Ascending aorta (tissue), 2 donors: ENCODE measurements at regions not wholly inside any gene's neighbourhood (a gene's known extent, or its start where the extent isn't known, plus 50 kb on each side); places are given as distances from the start of the nearest gene placed in this dataset.

Experiments used
- DNase-seq, 2 donors: peaks; one replicate each; pipeline ENCODE4 v3.0.0-alpha.2; 2019; ENCODE audit warnings: low spot score in 2 of 2
- H3K27ac ChIP-seq, 2 donors: fragments of 200-600 bp; sonication (generic); one replicate each; pipeline ENCODE4 v1.5.1; 2016 to 2017; ENCODE audit warnings: mild to moderate bottlenecking in 1 of 2
- H3K27me3 ChIP-seq: fragments of 200-600 bp; sonication (generic); one replicate; pipeline ENCODE4 v1.5.1; 2017
- H3K36me3 ChIP-seq, 2 donors: fragments of 200-600 bp; sonication (generic); one replicate each; pipeline ENCODE4 v1.5.1; 2016
- H3K4me1 ChIP-seq, 2 donors: fragments of 200-600 bp; sonication (generic); one replicate each; pipeline ENCODE4 v1.5.1; 2016 to 2017; ENCODE audit warnings: mild to moderate bottlenecking in 1 of 2
- H3K4me3 ChIP-seq, 2 donors: fragments of 200-600 bp; sonication (generic); one replicate each; pipeline ENCODE4 v1.5.1; 2016 to 2017; ENCODE audit warnings: mild to moderate bottlenecking in 1 of 2
- H3K9me3 ChIP-seq, 2 donors: fragments of 200-600 bp; sonication (generic); one replicate each; pipeline ENCODE4 v1.5.1; 2016
- CTCF ChIP-seq, 3 experiments: fragments of 200-600 bp in 2 of 3; fragments of 450-650 bp in 1 of 3; sonication (generic) in 2 of 3; IDR thresholded peaks; one replicate each; pipeline ENCODE4 v1.5.1; 2016 to 2019; ENCODE audit warnings: antibody characterized with exemption in 3 of 3, mild to moderate bottlenecking in 1 of 3, moderate library complexity in 1 of 3
- intact Hi-C: fragments of 100-400 bp; cut with DNase I; formaldehyde crosslinking; loops from one replicate; pipeline ENCODE4 v1.15.1; 2023

DNA sequence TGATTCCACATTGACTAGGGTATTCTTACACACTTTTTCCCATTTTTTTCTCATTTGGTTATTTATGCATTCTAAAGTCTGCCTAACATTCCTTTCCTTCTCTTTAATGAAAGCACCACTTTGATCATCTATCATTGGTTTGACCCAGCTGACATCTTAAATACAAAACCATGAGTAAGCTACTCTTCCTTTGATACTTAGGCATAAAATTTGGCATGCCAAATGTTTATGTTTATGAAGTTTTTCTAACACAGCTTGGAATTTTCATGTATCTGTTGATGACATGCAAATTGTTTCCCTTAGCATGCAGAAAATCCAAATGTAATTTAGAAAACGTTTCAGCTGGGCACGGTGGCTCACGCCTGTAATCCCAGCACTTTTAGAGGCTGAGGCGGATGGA is 534.9 kb downstream of the QKI start:
- intact Hi-C loops: no loop called here
- no peaks in the 10 kb centered on the region for H3K4me1 ChIP-seq
- DNase-seq: no peak
- no peak for TF ChIP-seq CTCF (IDR thresholded peaks at IDR 0.05)
- no peak overlapping the region for H3K4me3 ChIP-seq
- H3K36me3 ChIP-seq: no peaks in the 10 kb centered on the region
- H3K27ac ChIP-seq: no peak overlapping the region
- no peaks in the 10 kb centered on the region for H3K9me3 ChIP-seq
- H3K27me3 ChIP-seq: no peaks in the 10 kb centered on the region

DNA sequence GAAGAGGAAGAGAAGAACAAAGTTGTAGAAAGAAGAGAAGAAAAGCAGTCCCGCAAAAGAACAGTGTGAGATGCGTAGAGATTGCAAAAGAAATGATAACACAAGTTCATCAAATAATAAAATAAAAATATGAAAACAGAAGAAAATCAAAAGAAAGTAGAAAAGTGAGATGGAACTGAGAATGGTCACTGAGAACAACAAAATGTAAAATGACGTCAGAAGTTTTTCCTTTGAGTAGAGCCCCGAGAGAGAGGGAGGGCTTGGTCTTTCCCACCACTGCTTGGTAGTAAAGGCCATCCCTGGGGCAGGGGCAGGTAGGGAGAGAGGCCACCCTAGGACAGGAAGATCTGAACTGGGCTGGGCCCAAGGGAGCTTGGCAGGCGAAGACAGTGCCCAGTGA is 533.7 kb downstream of the QKI start:
- Histone ChIP-seq H3K4me3 (no peak overlapping the region), H3K9me3 (no peaks in the 10 kb centered on the region), H3K27me3 (no peaks in the 10 kb centered on the region), H3K36me3 (no peaks in the 10 kb centered on the region), H3K4me1 (no peaks in the 10 kb centered on the region), H3K27ac (no peak overlapping the region)
- intact Hi-C loops: no loop called here
- no peak for DNase-seq
- TF ChIP-seq CTCF (IDR thresholded peaks at IDR 0.05): no peak

DNA sequence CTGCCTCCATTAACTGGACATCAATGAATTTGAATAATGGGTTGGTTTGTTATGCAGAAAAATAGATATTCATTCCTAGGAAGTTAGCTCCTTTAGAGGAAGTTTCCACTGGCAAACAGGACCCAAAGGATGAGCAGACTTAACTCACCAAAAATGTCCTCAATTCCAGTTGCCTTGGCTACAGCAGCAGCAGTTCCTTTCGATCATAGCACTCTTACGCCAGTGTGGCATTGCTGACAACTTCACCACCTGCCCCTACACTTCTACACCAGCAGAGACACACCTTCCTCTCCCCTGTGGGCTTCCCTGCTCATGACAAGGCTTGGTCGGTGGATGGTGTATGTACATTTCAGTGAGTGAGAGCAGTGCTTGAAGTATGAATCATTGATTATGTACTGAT is 532.8 kb downstream of the QKI start:
- intact Hi-C loops: no loop called here
- Histone ChIP-seq H3K27me3 (no peaks in the 10 kb centered on the region), H3K4me3 (no peak overlapping the region), H3K36me3 (no peaks in the 10 kb centered on the region), H3K9me3 (no peaks in the 10 kb centered on the region), H3K27ac (no peak overlapping the region), H3K4me1 (no peaks in the 10 kb centered on the region)
- DNase-seq: no peak
- no peak for TF ChIP-seq CTCF (IDR thresholded peaks at IDR 0.05)

DNA sequence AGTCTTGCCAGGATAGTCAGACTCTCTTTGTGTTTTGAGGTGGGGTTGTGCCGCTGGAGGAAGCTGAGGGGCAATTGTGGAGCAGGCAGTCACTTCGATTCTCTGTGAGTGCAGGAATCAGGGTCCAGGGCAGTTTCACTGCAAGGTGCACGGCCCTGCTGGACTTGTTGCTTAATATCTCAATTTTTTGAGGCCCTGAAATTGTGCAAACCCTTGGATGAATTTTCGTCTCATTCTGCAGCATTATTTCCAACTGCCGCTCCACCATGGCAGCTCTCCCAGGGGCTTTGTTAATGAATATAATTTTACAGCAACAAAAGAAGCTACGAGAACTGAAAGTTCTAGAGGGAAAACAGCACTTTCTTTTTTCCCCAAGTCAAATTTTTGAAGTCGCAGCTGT is 531.9 kb downstream of the QKI start:
- intact Hi-C loops: no loop called here
- DNase-seq: no peak
- H3K27ac ChIP-seq: no peak overlapping the region
- H3K4me1 ChIP-seq: no peaks in the 10 kb centered on the region
- no peaks in the 10 kb centered on the region for H3K36me3 ChIP-seq
- no peaks in the 10 kb centered on the region for H3K27me3 ChIP-seq
- no peaks in the 10 kb centered on the region for H3K9me3 ChIP-seq
- H3K4me3 ChIP-seq: no peak overlapping the region
- TF ChIP-seq CTCF (IDR thresholded peaks at IDR 0.05): no peak

DNA sequence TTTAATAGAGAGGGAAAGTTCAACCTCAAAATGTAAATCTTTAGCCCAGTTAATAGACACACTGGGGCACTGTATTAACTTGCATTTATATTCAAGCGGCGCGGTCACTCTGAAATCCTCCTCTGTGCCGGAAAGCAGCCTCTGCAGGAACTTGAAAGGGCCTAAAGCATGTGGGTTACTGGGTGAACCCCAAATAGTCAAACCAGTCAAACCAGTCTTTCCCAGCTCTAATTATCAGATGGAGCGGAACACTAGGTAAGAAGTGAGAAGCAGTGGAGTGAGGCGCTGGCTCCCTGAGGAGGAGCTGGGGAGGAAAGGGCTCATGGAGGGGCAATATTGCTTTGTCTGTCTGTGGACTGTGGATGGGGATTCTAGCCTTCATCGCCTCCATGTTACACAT is 531.3 kb downstream of the QKI start:
- no peaks in the 10 kb centered on the region for H3K4me1 ChIP-seq
- H3K4me3 ChIP-seq: no peak overlapping the region
- TF ChIP-seq CTCF (IDR thresholded peaks at IDR 0.05): no peak
- intact Hi-C loops: no loop called here
- DNase-seq: no peak
- no peak overlapping the region for H3K27ac ChIP-seq
- H3K27me3 ChIP-seq: no peaks in the 10 kb centered on the region
- H3K36me3 ChIP-seq: no peaks in the 10 kb centered on the region
- no peaks in the 10 kb centered on the region for H3K9me3 ChIP-seq

DNA sequence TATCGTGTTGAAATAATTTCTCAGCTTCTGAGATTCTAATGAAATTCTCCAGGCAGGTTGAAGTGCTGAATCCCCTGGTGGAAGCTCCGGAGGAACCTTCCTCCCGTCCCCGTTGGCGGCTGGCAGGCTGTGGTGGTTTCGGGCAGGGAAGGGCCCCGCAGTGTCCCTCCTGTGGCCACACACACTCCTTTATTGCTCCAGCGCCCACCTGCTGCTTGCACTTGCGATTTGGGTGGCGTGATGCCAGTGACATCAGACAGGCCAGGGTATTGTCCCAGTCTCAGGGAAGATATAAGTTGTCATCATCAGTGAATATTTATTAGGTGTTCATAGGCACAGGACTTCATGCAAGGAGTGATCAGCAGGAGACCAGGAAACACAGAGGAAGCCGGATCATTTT is 530.4 kb downstream of the QKI start:
- intact Hi-C loops: no loop called here
- H3K27ac ChIP-seq: no peak overlapping the region

More for the DNA sequence above, 530.4 kb downstream of the QKI start:
- DNase-seq: no peak
- H3K4me3 ChIP-seq: no peak overlapping the region
- no peaks in the 10 kb centered on the region for H3K27me3 ChIP-seq
- H3K9me3 ChIP-seq: no peaks in the 10 kb centered on the region
- TF ChIP-seq CTCF (IDR thresholded peaks at IDR 0.05): no peak
- no peaks in the 10 kb centered on the region for H3K4me1 ChIP-seq
- no peaks in the 10 kb centered on the region for H3K36me3 ChIP-seq
